DND-41 (cell line): ENCODE measurements at regions not wholly inside any gene's neighbourhood (a gene's known extent, or its start where the extent isn't known, plus 50 kb on each side); places are given as distances from the start of the nearest gene placed in this dataset.

ENCODE experiments used
- ATAC-seq: fragments of 200-7000 bp; cut with Tn5 transposase; 3 replicates; pipeline ENCODE4 v1.9.1; 2021; ENCODE audit warnings: low read depth; ENCODE audit not compliant: insufficient read depth
- DNase-seq: peaks from one replicate; pipeline ENCODE4 v3.0.0-alpha.2; 2020
- H2AFZ ChIP-seq: 2 replicates; pipeline ENCODE4 v1.6.0; 2012; ENCODE audit warnings: low read depth, low read length
- H3K27ac ChIP-seq: 2 replicates; pipeline ENCODE4 v1.5.1; 2012; ENCODE audit warnings: low read length, inconsistent platforms
- H3K27me3 ChIP-seq: fragments of 200-600 bp; sonication (generic); 2 replicates; pipeline ENCODE4 v1.6.0; 2012; ENCODE audit warnings: low read length, mild to moderate bottlenecking, inconsistent platforms; ENCODE audit not compliant: insufficient read depth, poor library complexity
- H3K36me3 ChIP-seq: 2 replicates; pipeline ENCODE4 v1.5.1; 2012; ENCODE audit warnings: low read length, inconsistent platforms; ENCODE audit not compliant: insufficient read depth
- H3K4me1 ChIP-seq: 2 replicates; pipeline ENCODE4 v1.5.1; 2012; ENCODE audit warnings: mild to moderate bottlenecking, low read length; ENCODE audit not compliant: insufficient read depth
- H3K4me2 ChIP-seq: 2 replicates; pipeline ENCODE4 v1.6.0; 2012; ENCODE audit warnings: mild to moderate bottlenecking, moderate library complexity, low read length, inconsistent platforms; ENCODE audit not compliant: insufficient read depth
- H3K4me3 ChIP-seq, 2 experiments: fragments of 200-600 bp in 1 of 2; shearing (Covaris generic) in 1 of 2; 2 replicates each; pipeline ENCODE4 v1.5.1; 2012 to 2016; ENCODE audit warnings: inconsistent platforms in 2 of 2, low read length in 2 of 2, mild to moderate bottlenecking in 2 of 2, low read depth in 1 of 2, moderate library complexity in 1 of 2
- H3K79me2 ChIP-seq: 2 replicates; pipeline ENCODE4 v1.6.0; 2012; ENCODE audit warnings: low read length, inconsistent platforms; ENCODE audit not compliant: insufficient read depth
- H3K9ac ChIP-seq: 2 replicates; pipeline ENCODE4 v1.6.0; 2012; ENCODE audit warnings: low read depth, mild to moderate bottlenecking, inconsistent platforms, low read length, moderate library complexity
- H3K9me3 ChIP-seq: 2 replicates; pipeline ENCODE4 v1.5.1; 2012; ENCODE audit warnings: low read length, moderate library complexity, mild to moderate bottlenecking, inconsistent platforms; ENCODE audit not compliant: insufficient read depth, severe bottlenecking
- H4K20me1 ChIP-seq: 2 replicates; pipeline ENCODE4 v1.6.0; 2012; ENCODE audit warnings: low read length; ENCODE audit not compliant: insufficient read depth
- CTCF ChIP-seq: IDR thresholded peaks from 2 replicates; pipeline ENCODE4 v1.5.1; 2012; ENCODE audit warnings: borderline replicate concordance, low read length, moderate library complexity, mild to moderate bottlenecking; ENCODE audit not compliant: poor library complexity, severe bottlenecking; ENCODE audit errors: extremely low read depth
- EZH2 ChIP-seq: IDR thresholded peaks from 3 replicates; pipeline ENCODE4 v1.6.1; 2012; ENCODE audit warnings: borderline replicate concordance, low read depth, mild to moderate bottlenecking, moderate library complexity, low read length, inconsistent platforms; ENCODE audit not compliant: severe bottlenecking

GRCh38 chr2:144158096-144158495 lies 361.8 kb downstream of the ZEB2 start:
- Histone ChIP-seq H3K36me3 (no peaks in the 10 kb centered on the region), H3K4me2 (no peak overlapping the region), H3K4me3 (no peak overlapping the region), H4K20me1 (no peaks in the 10 kb centered on the region), H3K9ac (no peak overlapping the region), H2AFZ (no peak overlapping the region), H3K27me3 (no peaks in the 10 kb centered on the region), H3K4me1 (no peaks in the 10 kb centered on the region), H3K9me3 (no peaks in the 10 kb centered on the region), H3K27ac (no peak overlapping the region), H3K79me2 (no peaks in the 10 kb centered on the region)
- TF ChIP-seq CTCF (no peak), EZH2 (no peak)
- DNase-seq (no peak), ATAC-seq (no peak)

- H3K27ac ChIP-seq = no peak overlapping the region
- no peak for TF ChIP-seq CTCF
- TF ChIP-seq EZH2 = no peak
- no peak overlapping the region for H3K9ac ChIP-seq
- no peaks in the 10 kb centered on the region for H4K20me1 ChIP-seq
- ATAC-seq (no peak), DNase-seq (no peak)
- no peak overlapping the region for H3K4me3 ChIP-seq
- H2AFZ ChIP-seq = no peak overlapping the region
- H3K27me3 ChIP-seq = no peaks in the 10 kb centered on the region
- H3K4me1 ChIP-seq = no peaks in the 10 kb centered on the region
- no peaks in the 10 kb centered on the region for H3K9me3 ChIP-seq
- no peak overlapping the region for H3K4me2 ChIP-seq
- no peaks in the 10 kb centered on the region for H3K36me3 ChIP-seq
- H3K79me2 ChIP-seq = no peaks in the 10 kb centered on the region
Observed at GRCh38 chr2:144156736-144157640, 362.9 kb downstream of the ZEB2 start.

- Histone ChIP-seq H3K9me3 (no peaks in the 10 kb centered on the region), H3K79me2 (no peaks in the 10 kb centered on the region), H3K4me3 (no peak overlapping the region), H2AFZ (no peak overlapping the region), H3K4me1 (no peaks in the 10 kb centered on the region), H3K9ac (no peak overlapping the region), H3K4me2 (no peak overlapping the region), H3K27me3 (no peaks in the 10 kb centered on the region), H4K20me1 (no peaks in the 10 kb centered on the region), H3K36me3 (no peaks in the 10 kb centered on the region), H3K27ac (no peak overlapping the region)
- no peak for TF ChIP-seq EZH2
- TF ChIP-seq CTCF = no peak
- no peak for ATAC-seq
- no peak for DNase-seq
Observed at GRCh38 chr2:144154205-144154604, 365.7 kb downstream of the ZEB2 start.
